HG03196 (cell line): ENCODE measurements at regions not wholly inside any gene's neighbourhood (a gene's known extent, or its start where the extent isn't known, plus 50 kb on each side); places are given as distances from the start of the nearest gene placed in this dataset.

Source experiments
- ATAC-seq: cut with Tn5 transposase; IDR thresholded peaks from one replicate; pipeline ENCODE4 v1.9.1; 2021; ENCODE audit not compliant: unreplicated experiment

- ATAC-seq: no peak
Measured at GRCh38 chr9:118457171-118458000, 753.2 kb downstream of the TLR4 start.

DNA sequence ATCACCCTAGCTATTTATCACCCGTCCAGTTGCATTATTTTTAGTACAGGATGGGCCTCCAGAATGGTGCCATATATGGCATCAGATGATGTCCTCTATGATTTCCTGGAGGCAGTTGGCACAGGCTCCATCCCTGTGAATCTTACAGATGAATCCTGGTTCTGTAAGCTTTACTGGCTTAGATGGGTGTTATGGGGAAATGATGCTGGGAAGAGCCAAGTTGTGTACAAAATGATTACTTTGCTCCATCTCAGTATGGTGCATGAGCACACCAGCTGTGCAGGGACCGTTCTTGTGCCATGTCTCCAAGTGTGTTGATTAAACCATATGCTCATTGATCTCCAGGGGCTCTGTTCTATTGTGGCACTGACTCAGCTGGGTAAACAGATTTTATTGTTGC lies 755.7 kb downstream of the TLR4 start:
- ATAC-seq: no peak

DNA sequence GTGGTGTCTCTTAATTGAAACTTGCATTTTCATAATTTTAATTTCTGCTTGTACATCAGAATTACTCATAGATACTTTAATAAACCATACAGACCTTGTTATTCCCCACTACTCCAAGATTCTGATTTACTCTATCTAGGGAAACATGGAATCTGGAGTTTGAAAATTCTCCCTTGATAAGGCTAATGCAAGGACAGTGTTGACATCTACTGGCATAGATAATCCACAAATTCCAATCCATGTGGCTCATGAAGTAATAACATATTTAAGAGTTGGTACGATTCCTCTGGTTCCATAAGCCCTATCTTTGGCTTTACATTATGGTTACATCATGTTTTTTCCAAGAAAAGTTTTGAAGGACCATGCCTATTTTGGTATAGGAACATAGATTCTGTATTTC lies 759.2 kb downstream of the TLR4 start:
- no peak for ATAC-seq

GRCh38 chr9:118473521-118473920 lies 769.3 kb downstream of the TLR4 start:
- ATAC-seq: no peak

DNA sequence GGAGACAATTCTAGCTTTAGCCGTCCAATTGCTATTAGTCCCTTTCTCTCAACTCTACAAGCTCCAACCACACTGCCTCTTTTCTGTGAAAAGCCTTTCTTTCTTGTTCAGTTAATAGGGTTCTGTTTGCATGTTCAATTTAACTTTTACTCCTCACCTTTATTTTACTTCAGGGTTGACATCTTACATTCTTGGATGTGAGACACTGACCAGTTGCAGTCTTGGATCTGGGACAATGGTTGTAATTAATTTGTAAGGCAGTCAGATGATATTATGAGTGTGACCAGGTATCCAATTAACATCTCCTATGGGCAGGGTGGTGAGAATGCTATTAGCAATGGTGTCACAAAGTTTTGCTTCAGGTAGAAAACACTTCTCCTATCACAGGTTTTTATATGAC lies 774.5 kb downstream of the TLR4 start:
- ATAC-seq: no peak

DNA sequence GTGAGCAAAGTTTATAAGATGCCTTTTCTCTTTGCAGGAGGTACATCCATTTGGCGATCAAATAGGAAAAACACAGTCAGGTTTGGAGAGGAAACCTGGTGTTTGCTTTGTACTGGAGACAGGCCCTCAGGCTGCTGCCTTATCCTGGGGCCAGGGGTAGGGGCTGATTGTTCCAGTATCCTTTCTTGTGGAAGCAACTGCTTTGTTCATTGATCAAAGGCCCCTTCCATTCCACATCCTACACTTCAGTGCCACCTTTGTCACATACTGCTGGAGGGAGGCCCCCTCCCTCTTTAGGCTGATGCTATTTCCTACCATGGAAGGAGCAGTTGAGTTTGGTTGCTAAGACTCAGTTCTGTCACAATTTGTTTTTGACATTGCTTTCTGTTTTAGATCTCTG lies 778.1 kb downstream of the TLR4 start:
- no peak for ATAC-seq

DNA sequence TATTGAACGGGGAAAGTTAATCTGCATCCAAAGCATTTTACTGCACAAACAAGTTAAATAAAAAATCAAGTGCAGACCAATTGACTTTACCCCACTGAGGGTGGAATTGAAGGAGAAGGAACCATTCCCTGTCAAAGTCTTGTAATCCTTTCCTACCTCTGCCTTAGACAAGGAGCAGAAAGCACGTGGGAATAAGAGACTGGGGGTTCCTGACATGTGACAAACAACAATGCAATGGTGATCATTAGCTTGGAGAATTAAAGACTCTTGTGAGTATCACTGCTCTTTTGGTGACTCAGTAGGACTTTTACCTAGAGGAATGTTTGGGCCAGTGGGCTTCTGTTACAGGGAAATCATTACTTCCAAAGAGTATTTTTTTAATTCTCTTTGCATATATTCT lies 779.5 kb downstream of the TLR4 start:
- no peak for ATAC-seq

DNA sequence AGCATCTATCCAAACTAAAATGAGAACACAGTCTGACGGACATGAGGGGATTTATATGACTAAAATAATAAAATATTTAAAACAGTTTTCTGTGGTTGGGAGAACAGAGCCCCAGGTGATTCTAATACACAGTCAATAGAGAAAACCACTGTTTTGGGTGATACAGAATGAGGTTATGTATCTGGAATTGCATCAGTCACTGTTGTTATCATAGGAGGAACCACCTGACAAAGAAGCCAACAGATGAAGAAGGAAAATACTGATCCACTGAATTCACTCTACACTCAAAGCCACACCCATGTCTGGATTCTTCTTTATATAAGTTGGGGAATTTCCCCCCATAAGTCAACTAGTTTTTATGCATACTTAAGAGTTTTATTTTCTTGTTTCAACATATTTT lies 799.0 kb downstream of the TLR4 start:
- ATAC-seq: no peak

DNA sequence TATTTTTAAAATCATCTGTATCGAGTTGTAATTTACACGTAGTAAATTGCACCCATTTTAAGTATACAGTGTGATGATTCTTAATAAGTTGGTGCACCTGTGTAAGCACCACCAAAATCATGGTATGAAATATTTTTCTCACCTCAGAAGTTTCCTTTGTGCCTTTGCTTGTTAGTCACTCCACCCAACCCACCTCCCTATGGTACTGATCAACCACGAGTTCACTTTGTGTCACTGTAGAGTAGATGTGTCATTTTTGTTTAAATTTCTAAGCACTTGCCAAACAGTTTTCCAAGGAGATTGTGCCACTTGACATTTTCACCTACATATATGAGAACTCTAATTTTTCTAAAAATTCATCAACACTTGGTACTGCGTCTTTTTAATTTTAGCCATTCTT lies 806.5 kb downstream of the TLR4 start:
- ATAC-seq: no peak

- ATAC-seq: no peak
Measured at GRCh38 chr9:118515947-118516346, 811.7 kb downstream of the TLR4 start.

DNA sequence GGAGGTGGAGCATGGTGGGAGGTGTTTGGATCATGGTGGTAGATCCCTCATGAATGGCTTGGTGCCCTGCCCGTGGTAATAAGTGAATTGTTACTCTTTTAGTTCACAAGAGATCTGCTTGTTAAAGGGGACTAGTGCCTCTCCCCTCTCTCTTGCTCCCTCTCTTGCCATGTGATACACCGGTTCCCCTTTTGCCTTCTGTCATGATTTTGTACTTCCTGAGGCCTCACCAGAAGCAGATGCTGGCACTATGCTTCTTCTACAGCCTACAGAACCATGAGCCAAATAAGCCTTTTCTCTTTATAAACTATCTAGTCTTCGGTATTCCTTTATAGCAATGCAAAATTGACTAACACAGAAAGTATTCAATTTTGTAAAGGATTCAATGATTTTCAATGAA lies 817.1 kb downstream of the TLR4 start:
- ATAC-seq: no peak

DNA sequence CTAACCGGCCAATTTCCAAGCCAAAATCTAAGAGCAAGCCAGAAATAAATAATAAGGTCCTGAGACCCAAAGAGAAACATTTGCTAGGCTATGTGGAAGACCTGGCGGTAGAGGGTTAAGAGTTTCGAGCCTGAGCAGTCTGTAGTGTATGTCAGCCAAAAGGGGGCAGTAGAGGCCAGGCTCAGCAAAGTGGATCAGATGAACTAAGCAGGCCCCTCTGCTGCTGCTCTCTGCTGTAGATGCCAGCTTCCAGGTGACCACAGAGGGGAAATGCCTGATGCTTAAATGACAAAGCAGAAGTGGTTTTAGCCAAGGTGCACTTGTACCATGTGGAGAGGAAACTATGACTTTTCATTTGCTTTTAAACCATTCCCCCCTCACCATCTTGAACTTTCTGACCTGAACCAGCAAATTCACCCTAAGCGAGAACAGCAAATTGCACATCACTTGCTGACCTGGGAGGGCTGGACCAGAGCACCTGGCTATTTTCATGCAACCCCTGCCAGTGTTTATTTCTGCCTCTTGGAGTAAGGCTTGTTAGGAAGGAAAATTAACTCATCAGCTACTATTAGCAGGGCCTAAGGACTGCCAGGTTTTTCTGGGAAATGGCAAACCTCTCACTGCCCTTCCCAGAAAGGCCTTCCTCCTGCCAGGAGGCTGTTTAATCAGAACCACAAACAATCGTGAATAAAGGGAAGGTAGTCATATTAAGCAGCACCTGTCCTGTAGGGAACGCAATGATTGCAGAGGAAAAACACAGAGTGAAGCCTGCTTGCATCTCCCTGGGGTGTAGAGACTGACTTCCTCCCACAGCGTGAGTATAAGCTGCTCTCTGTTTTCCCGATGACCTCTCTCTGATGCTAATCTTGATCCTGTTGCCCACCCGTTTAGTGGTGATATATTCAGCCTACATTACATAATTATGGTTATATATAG lies 818.2 kb downstream of the TLR4 start:
- ATAC-seq: peak; percentile 86

DNA sequence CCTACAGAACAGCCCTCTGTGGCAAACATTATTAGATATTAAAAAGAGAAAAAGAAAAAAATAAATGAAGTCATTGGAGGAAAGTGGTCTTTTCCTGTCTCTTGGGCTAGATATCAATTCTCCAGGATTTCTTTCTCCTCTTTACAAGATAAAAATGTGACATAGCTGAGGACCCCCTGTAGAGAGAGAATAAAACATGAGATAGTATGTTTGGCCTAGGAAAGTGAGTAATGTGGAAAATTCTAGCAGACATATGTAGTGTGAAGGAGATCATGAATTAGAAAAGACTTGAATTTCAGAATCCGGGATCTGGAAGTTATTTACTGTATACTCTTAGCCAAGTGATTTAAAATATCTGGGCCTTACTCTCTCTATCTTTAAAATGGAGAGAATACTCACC lies 823.1 kb downstream of the TLR4 start:
- ATAC-seq: no peak

GRCh38 chr9:118529210-118529609 lies 825.0 kb downstream of the TLR4 start:
- peak; percentile 45 for ATAC-seq

GRCh38 chr9:118529624-118530214 lies 825.5 kb downstream of the TLR4 start:
- ATAC-seq: peak; percentile 96

GRCh38 chr9:118532592-118532991 lies 828.4 kb downstream of the TLR4 start:
- ATAC-seq: no peak

DNA sequence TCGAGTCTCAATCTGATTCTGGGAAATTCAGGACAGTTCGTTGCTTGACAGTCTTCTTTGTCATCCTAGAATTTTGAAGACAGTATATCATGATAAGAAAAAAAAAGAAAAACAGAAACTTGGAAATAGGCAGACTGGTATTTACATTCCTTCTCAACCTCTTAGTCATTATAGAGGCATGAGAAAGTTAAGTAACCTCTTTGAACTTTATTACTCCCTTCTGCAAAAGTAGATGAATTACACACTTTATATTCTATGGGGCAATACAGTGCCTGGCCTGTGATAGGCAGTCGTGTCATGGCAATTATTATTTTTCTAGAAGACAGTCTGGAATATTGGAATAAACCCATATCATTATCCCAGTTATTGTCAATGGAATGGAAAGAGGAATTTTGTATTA lies 828.9 kb downstream of the TLR4 start:
- no peak for ATAC-seq

DNA sequence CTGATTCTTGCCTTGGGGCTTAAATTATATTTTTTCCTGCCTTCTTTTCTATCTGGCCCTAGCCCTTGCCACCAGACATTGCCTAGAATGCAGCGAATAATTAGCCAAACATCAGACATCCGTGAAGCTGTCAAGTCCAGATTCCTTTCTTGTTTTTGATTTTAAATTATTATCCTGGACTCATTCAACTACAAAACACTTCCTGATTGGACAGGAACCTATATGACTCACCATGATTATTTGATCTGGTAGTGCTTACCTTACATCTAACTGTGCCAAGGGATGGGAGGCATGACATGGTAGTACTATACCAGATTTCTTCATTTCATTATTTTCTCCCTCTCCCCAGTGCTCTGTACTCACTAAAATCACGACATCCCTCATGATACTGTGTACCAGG lies 829.6 kb downstream of the TLR4 start:
- no peak for ATAC-seq

DNA sequence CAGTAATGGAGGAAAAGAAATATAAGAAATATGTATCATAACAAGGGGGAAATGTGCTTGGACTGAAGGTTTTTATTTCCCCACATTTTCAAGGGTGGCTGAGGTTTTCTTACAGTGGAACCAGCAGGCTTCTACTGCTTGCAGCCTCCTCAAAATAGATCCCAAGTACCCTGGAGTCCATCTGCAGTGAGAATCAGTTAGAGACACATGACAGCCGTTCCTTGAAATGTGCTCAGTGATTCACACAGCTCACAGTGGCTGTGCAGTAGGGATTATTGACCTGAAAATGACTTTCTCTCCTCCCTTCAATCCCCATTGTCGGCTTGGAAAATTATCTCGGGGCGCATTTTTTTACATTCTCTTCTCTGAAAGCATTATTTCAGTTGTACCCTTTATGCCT lies 832.0 kb downstream of the TLR4 start:
- no peak for ATAC-seq

DNA sequence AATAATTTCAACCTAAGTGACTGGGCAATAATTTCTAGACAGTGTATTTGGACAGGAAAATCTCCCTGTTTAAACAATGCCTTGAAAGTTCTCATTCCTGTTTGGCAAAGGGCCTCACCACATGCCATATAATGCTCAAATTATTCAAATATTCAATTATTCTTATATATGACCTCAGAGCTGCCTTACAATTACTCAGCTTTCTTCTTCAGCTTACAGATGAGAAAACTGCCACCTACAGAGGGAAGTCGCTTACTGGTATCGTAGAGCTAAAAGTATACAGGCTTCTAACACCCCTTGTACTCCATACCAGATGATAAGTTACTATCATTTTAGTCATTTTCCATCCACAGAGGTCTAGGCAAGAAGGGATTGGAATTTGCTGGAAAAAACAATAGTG lies 830.3 kb downstream of the BRINP1 start:
- no peak for ATAC-seq

GRCh38 chr9:118553465-118553864 lies 815.8 kb downstream of the BRINP1 start:
- ATAC-seq: no peak

DNA sequence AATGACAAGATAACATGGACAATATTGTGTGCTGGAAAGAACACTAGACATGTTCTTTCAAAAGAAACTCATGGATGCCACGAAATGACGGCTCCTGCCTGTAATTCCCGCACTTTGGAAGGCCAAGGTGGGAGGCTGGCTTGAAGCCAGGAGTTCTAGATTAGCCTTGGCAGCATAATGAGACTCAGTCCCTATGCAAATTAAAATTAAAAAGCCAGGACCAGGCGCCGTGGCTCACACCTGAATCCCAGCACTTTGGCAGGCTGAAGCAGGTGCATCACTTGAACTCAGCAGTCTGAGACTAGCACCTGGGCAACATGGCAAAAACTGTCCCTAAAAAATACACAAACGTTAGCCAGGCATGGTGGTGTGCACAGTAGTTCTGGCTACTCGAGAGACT lies 814.2 kb downstream of the BRINP1 start:
- no peak for ATAC-seq
